H7 (cell line): ENCODE measurements at regions not wholly inside any gene's neighbourhood (a gene's known extent, or its start where the extent isn't known, plus 50 kb on each side); places are given as distances from the start of the nearest gene placed in this dataset.

Source experiments
- DNase-seq: peaks from one replicate; pipeline ENCODE4 v3.0.0; 2012
- H3K27me3 ChIP-seq: 2 replicates; pipeline ENCODE4 v1.6.0; 2011; ENCODE audit warnings: mild to moderate bottlenecking, low read length; ENCODE audit not compliant: control insufficient read depth, insufficient read depth
- H3K36me3 ChIP-seq: replicated peaks from 2 replicates; pipeline ENCODE4 v1.5.1; 2011; ENCODE audit warnings: low read length; ENCODE audit not compliant: control insufficient read depth, insufficient read depth
- H3K4me3 ChIP-seq: 2 replicates; pipeline ENCODE4 v1.5.1; 2011; ENCODE audit warnings: low read depth, mild to moderate bottlenecking, control low read depth, low read length, moderate library complexity; ENCODE audit not compliant: insufficient read depth

GRCh38 chr16:20259541-20259940 is 67.8 kb downstream of the GP2 start:
- no peak for DNase-seq
- Histone ChIP-seq H3K27me3 (no peaks in the 10 kb centered on the region), H3K4me3 (no peak overlapping the region), H3K36me3 (no peaks in the 10 kb centered on the region)

- Histone ChIP-seq H3K27me3 (no peaks in the 10 kb centered on the region), H3K36me3 (no peaks in the 10 kb centered on the region), H3K4me3 (no peak overlapping the region)
- DNase-seq = no peak
Observed at GRCh38 chr16:20257234-20257633, 70.1 kb downstream of the GP2 start.

- Histone ChIP-seq H3K36me3 (no peaks in the 10 kb centered on the region), H3K27me3 (no peaks in the 10 kb centered on the region), H3K4me3 (no peak overlapping the region)
- DNase-seq = no peak
Observed at GRCh38 chr16:20255002-20255401, 72.3 kb downstream of the GP2 start.

GRCh38 chr16:20253825-20254224 is 73.5 kb downstream of the GP2 start:
- H3K36me3 ChIP-seq = no peaks in the 10 kb centered on the region
- no peak for DNase-seq
- H3K27me3 ChIP-seq = no peaks in the 10 kb centered on the region
- H3K4me3 ChIP-seq = no peak overlapping the region

- Histone ChIP-seq H3K27me3 (no peaks in the 10 kb centered on the region), H3K36me3 (no peaks in the 10 kb centered on the region), H3K4me3 (no peak overlapping the region)
- no peak for DNase-seq
Observed at GRCh38 chr16:20249211-20249610, 78.1 kb downstream of the GP2 start.

- no peaks in the 10 kb centered on the region for H3K27me3 ChIP-seq
- H3K4me3 ChIP-seq = no peak overlapping the region
- no peak for DNase-seq
- H3K36me3 ChIP-seq = no peaks in the 10 kb centered on the region
Observed at GRCh38 chr16:20247076-20247475, 80.2 kb downstream of the GP2 start.

- no peak overlapping the region for H3K4me3 ChIP-seq
- H3K36me3 ChIP-seq = no peaks in the 10 kb centered on the region
- no peaks in the 10 kb centered on the region for H3K27me3 ChIP-seq
- no peak for DNase-seq
Observed at GRCh38 chr16:20243731-20244281, 83.5 kb downstream of the GP2 start.

- Histone ChIP-seq H3K36me3 (no peaks in the 10 kb centered on the region), H3K4me3 (no peak overlapping the region), H3K27me3 (no peaks in the 10 kb centered on the region)
- no peak for DNase-seq
Observed at GRCh38 chr16:20242568-20243255, 84.6 kb downstream of the GP2 start.

GRCh38 chr16:20241321-20241720 is 86.0 kb downstream of the GP2 start:
- H3K4me3 ChIP-seq = no peak overlapping the region
- no peaks in the 10 kb centered on the region for H3K36me3 ChIP-seq
- DNase-seq = no peak
- no peaks in the 10 kb centered on the region for H3K27me3 ChIP-seq

- H3K36me3 ChIP-seq = no peaks in the 10 kb centered on the region
- no peak for DNase-seq
- H3K4me3 ChIP-seq = no peak overlapping the region
- no peaks in the 10 kb centered on the region for H3K27me3 ChIP-seq
Observed at GRCh38 chr16:20236579-20237289, 90.6 kb downstream of the GP2 start.

- no peaks in the 10 kb centered on the region for H3K27me3 ChIP-seq
- no peaks in the 10 kb centered on the region for H3K36me3 ChIP-seq
- no peak overlapping the region for H3K4me3 ChIP-seq
- DNase-seq = no peak
Observed at GRCh38 chr16:20225228-20225733, 102.0 kb downstream of the GP2 start.

- H3K36me3 ChIP-seq = no peaks in the 10 kb centered on the region
- DNase-seq = no peak
- no peak overlapping the region for H3K4me3 ChIP-seq
- H3K27me3 ChIP-seq = no peaks in the 10 kb centered on the region
Observed at GRCh38 chr16:20221208-20221607, 106.1 kb downstream of the GP2 start.

GRCh38 chr16:20218093-20218492 is 109.2 kb downstream of the GP2 start:
- no peak for DNase-seq
- Histone ChIP-seq H3K27me3 (no peaks in the 10 kb centered on the region), H3K4me3 (no peak overlapping the region), H3K36me3 (no peaks in the 10 kb centered on the region)

- no peaks in the 10 kb centered on the region for H3K36me3 ChIP-seq
- no peaks in the 10 kb centered on the region for H3K27me3 ChIP-seq
- H3K4me3 ChIP-seq = no peak overlapping the region
- DNase-seq = no peak
Observed at GRCh38 chr16:20216591-20217217, 110.6 kb downstream of the GP2 start.

GRCh38 chr16:20214401-20214800 is 112.9 kb downstream of the GP2 start:
- Histone ChIP-seq H3K27me3 (no peaks in the 10 kb centered on the region), H3K36me3 (no peaks in the 10 kb centered on the region), H3K4me3 (no peak overlapping the region)
- DNase-seq = no peak
